Suppressor macrophage treated with lipopolysaccharide for 1 hour (primary cell): ENCODE measurements at regions not wholly inside any gene's neighbourhood (a gene's known extent, or its start where the extent isn't known, plus 50 kb on each side); places are given as distances from the start of the nearest gene placed in this dataset.

ENCODE experiments used
- DNase-seq, 3 donors: peaks; one replicate each; pipeline ENCODE4 v3.0.0-alpha.2; 2020 to 2022

GRCh38 chr12:92029902-92030586, 115.6 kb downstream of the BTG1 start:
- peak; percentile 33 to 59 (median 54) for DNase-seq

- DNase-seq = no peak
Observed at GRCh38 chr12:92029136-92029535, 116.5 kb downstream of the BTG1 start.

GRCh38 chr12:92028441-92028709, 117.3 kb downstream of the BTG1 start:
- DNase-seq = no peak

DNA sequence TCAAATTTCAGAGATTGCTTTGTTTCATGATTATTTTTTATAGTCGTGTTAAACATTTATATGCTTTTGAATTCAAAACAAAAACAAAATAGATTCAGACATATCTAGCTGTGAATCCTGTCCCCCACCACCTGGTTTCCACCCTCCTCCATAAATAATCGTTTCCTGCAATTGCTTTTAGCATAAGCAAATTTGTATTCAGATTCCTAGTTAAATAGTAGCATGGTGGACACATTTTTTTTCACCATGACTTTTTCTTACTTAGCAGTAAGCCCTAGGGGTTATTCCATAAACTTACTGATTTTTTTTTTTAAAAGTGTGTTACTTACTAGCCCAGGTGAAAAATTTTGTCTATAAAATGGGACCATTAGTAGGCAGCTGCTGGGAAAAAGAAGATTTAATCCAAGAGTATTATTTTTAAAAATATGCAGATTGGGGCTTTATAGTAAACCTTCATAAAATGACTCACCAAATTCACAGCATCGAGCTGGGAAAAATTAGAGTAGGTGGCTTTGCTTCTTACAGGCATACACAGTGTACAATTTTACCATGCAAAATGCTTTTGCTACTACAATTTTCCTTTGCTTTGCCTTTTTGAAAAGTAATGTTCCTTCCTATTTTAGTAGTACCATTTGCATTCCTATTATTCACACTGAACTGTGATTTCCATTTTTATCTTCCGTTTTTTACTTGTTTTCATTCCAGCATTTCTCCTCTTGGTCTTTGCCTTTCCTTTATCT, 117.8 kb downstream of the BTG1 start:
- no peak for DNase-seq

DNA sequence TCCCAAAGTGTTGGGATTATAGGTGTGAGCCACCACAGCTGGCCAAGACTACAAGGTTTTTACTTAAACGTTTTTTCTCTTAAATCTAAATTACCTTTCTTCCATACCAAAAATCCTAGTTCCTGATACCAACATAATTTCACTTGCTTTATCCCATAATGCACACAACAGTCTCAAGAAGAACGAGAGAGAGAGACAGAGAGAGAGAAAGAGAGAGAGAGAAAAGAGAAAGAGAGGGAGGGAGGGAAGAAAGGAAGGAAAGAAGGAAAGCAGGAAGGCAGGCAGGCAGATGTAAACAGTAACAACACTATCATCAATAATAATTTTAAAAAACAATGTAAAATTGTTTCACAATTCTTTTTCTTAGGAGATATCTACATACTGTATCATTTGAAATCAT, 118.4 kb downstream of the BTG1 start:
- no peak for DNase-seq

DNA sequence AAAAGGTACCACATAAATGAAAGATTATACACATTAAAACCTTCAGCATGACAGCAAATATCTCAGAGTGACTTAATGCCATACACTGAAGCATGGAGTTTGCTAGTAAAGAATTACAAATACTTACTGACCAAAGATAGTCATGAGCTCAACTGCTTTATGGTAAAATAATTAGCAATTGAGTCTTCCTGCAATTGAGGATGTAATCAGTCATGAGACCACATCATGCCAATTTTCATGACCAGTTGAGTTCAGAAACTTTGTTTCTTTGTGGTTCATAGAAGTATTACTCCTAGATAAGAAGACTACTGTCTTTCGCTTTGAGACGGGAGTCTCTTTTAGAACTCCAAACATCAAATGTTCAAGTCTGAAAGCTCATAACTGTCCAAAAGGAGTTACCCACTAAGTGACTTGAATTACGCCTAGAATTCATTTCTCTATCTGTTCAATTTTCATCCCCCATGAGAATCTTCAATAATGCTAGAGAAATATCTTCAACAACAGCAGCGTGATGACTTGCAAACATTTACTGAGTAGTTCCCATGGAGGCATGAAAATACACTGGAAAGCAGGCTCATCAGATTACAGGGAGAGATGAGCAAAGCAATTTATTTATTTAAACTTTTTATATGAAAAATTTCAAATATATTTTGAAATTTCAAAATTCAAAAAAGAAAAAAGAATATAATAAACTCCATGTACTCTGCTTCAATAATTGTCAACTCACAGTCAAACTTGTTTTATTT, 120.0 kb downstream of the BTG1 start:
- DNase-seq = no peak

GRCh38 chr12:92022093-92022492, 123.6 kb downstream of the BTG1 start:
- DNase-seq = no peak

DNA sequence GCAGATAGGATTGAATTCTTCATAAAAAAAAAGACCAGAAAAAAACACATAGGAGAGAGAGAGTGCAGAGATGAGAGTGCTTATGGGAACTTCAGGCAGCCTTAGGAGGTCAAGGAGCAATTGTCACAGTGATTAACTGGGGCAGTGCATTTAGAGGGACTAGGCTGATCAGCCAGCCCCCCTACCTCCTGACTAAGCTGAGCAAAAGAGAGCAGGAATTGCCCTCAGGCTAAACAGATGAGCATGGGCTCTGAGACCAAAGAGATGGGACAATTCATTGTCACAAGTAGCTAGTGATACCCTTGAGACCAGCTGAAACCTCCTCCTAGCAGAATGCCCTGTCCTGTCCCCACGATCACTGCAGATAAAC, 124.0 kb downstream of the BTG1 start:
- no peak for DNase-seq

DNA sequence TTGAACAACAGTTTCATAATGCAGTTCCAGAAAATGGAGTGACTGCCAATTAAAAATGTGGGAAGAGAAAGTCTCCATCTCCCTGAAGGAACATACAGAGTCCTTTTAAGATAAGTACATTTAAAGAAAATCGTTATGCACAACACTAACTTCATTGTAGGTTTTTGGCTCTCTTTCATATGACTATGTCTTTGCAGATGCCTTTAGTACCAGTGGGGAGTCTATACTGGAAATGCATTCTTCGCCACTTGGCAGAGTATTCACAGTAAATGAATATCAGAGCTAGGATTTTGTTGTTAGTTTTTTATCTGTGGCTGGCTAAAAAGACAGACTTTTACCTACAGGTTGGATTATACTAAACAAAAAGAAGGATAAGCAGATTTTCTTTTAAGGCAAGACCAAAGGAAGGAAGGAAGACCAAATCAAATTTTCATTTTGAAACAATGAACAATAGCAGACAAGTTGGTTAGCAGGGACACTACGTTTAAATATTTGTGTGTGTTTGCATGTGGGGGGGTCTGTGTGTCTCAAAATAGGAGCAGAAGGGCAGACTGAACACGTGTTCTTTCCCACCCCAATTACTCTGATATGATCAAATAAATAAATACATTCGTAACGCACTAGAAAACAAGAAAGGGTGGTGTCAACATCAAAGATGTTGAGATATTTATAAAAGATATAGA, 124.5 kb downstream of the BTG1 start:
- no peak for DNase-seq

DNA sequence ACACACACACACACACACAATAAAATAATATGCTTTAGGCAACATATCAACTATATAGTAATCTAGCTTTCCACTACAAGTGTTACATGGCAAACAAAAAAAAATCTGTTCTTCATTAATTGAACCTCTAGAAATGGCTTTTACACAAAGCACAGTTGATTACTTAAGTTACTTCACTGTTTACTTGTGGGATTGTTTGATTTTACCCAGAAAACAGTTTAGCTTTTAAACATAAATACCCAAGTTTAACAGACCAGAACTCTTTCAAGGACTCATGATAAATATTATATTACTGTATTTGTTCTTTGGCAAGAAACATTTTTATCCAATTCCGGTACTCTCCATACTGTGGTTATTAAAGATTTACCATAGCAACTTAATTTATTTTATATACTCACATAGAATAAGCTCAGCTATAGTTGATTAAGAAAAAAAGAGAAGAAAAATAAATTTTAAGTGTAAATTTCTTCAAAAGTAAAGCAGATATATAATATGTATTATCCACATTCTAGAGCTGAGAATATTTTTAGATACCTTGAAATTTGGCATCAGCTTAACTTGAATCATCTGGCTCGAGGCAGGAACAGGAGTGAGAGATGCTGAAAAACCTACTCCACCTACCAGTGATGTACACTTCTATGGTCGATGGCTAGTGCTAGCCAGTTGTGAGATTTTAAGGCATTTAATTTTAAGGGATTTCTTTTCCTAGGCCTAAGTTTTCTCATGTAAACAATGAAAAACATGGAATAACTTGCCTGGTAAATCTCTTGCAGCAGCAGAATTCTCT, 126.0 kb downstream of the BTG1 start:
- no peak for DNase-seq

GRCh38 chr12:92012691-92013090, 133.0 kb downstream of the BTG1 start:
- DNase-seq = peak in 2 of 3 donors; percentile 49 to 55

DNA sequence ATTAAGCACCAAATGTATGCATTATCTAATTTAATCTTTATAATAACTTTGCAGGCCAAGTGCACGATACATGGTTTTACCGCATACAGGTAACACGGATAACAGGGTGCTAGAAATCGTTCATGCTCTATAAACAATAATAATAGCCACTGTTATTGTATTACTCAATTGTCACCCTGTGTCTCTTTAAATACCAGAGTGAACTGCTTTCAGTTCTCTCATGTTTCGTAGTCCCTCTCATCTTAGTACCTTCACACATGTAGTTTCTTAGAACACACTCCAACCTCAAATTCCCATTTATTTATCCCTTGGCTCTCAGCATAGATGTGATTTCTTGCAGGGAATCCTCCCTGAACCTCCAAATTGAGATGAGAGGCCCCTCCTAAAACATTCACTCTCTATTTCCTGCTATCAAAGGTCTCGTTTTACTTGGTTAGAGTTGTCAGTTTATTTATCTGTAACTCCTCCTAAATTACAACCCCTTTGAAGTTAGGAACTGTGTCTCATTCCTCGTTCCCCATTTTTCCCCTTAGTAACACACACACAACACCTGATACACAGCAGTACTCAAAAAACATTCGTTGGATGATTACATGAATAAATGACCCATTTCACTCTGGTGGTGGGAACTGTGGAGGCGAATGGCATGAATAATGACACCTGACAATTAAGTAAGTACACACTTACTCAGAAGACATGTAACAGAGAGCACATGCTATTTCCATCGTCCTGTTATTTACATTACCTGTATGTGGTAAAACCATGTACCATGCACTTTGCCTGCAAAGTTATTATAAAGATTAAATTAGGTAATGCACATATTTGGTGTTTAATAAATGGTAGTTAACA, 134.6 kb downstream of the BTG1 start:
- no peak for DNase-seq

DNA sequence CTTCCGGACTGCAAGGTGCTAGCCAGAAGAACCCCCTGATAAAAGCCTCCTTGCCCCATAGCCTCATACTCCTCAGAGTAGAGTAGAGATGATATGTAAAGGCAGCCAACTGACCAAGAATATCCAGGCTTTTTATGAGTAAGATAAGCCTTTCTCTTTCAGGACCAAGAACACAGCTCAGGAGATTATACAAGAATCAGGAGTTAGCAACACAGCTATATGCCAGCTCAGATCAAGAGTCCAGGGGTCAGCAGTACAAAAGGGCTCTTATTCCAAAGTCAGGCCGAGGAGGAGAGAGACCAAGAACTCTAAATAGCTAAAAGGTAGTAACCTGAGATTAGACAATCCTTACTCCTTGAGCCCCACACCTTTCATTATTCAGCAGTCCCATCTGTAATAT, 135.3 kb downstream of the BTG1 start:
- DNase-seq = no peak

DNA sequence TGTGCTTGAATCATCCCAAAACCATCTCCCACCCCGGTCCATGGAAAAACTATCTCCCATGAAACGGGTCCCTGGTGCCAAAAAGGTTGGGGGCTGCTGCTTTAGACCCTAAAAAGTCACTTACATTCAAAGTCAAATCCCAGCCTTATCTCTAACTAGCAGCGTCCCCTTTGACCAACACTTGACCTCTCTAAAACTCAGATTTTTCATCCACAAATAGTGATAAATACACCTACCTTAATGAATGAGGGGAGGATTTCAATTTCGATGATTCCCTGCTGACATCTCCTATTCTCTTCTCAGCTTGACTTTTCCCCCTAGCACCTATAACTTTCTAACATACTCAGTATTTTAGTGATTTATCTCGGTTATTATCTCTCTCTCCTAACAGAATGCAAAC, 137.3 kb downstream of the BTG1 start:
- DNase-seq = no peak

GRCh38 chr12:92007787-92008186, 137.9 kb downstream of the BTG1 start:
- DNase-seq = no peak

- no peak for DNase-seq
Observed at GRCh38 chr12:92003701-92004100, 141.9 kb downstream of the BTG1 start.

GRCh38 chr12:92002673-92003382, 142.8 kb downstream of the BTG1 start:
- DNase-seq = no peak

DNA sequence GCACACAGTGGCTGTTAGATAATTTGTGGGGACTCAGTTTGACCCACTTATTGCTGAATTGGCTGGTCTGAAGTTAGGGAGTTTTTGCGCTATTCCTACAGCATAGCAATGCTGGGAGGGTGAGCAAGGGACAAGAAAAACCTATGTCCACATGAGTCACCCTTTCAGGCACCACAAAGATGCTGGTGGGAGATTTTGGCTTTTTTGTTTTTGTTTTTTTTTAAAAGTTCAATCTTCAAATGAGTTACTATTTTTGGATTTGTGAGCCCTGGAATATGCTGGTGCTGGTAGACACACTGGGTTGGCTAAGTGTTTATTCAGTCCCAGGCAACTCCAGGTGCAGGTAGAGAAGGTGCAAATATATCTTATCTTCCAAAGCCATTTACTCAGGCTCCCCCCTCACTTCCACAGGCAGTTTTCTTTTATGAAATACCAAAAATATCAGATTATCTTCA, 143.4 kb downstream of the BTG1 start:
- DNase-seq = no peak

DNA sequence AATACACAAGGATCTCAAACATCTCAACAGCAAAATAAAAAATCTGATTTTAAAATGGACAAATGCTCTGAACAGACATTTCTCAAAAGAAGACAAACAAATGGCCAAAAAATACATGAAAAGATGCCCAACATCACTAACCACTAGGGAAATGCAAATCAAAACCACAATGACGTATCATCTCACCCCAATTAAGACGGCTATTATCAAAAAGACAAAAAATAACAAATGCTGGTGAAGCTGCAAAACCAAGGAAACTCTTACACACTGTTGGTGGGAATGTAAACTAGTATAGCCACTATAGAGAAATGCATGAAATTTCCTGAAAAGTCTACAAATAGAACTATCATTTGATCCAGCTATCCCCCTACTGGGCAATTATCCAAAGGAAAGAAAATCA, 145.0 kb downstream of the BTG1 start:
- no peak for DNase-seq

GRCh38 chr12:91999823-92000222, 145.8 kb downstream of the BTG1 start:
- DNase-seq = no peak

GRCh38 chr12:91998316-91998715, 147.3 kb downstream of the BTG1 start:
- DNase-seq = no peak
